ENCODE measurements at regions not wholly inside any gene's neighbourhood (a gene's known extent, or its start where the extent isn't known, plus 50 kb on each side); places are given as distances from the start of the nearest gene placed in this dataset.

- TF ChIP-seq ATF2 (IDR thresholded peaks at IDR 0.05; ENCODE audit: low read length), result no peak
- TF ChIP-seq IKZF1 (conservative IDR thresholded peaks at IDR 0.05), result no peak
- no peak for TF ChIP-seq SPI1 (IDR thresholded peaks at IDR 0.05; ENCODE audit: borderline replicate concordance, insufficient read depth, low read depth, low read length)
- no peak for TF ChIP-seq CTCF (IDR thresholded peaks at IDR 0.05 in 2 of 3, conservative IDR thresholded peaks at IDR 0.05 in 1 of 3; ENCODE audit: control insufficient read depth in 2 of 3, extremely low read depth in 1 of 3, insufficient read depth in 1 of 3, low read depth in 3 of 3, low read length in 3 of 3)
Observed at GRCh38 chr17:53948323-53948722, 125.6 kb downstream of the KIF2B start.

All from GM12878 (cell line).